AG04449 (cell line): ENCODE measurements at regions not wholly inside any gene's neighbourhood (a gene's known extent, or its start where the extent isn't known, plus 50 kb on each side); places are given as distances from the start of the nearest gene placed in this dataset.

Experiments
- CTCF ChIA-PET: fragments of 350-600 bp; formaldehyde crosslinking; extraction: SDS; loops from one replicate; lab custom pipeline; 2021; ENCODE audit warnings: antibody characterized with exemption; lab: Yijun Ruan, JAX
- POLR2A ChIA-PET: fragments of 400-600, 350-600 bp; formaldehyde crosslinking; extraction: SDS; loops from one replicate; lab custom pipeline; 2020; ENCODE audit warnings: antibody characterized with exemption, inconsistent platforms; lab: Yijun Ruan, JAX
- DNase-seq: peaks from one replicate; pipeline ENCODE4 v3.0.0-alpha.2; 2010; ENCODE audit warnings: low read depth, low spot score
- H3K4me3 ChIP-seq: 2 replicates; pipeline ENCODE4 v1.5.1; 2011; ENCODE audit warnings: low read depth, mild to moderate bottlenecking, control low read depth, low read length
- TF ChIP-seq, protein P1 (sequence below): IDR thresholded peaks from one replicate; pipeline ENCODE4 v1.5.1; 2011; ENCODE audit warnings: mild to moderate bottlenecking, moderate library complexity, low read length, control low read depth, inconsistent platforms; ENCODE audit not compliant: insufficient read depth; ENCODE audit errors: missing control alignments

DNA sequence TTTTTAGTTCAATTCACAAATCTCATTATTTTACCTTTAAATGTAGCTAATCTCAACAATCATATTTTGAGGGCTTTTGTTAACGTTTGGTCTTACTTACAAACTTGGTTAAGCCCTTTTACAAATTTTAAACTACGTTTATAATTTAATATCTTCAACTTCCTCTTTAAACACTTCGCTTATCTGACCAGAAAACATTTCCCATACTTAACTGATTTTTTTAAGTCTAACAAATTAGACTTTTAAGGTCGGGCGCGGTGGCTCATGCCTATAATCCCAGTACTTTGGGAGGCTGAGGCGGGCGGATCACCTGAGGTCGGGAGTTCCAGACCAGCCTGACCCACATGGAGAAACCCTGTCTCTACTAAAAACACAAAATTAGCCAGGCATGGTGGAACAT is 300.9 kb downstream of the LMX1A start:
- ChIA-PET CTCF (no interaction called here), POLR2A (no interaction called here)
- no peak for DNase-seq
- H3K4me3 ChIP-seq = no peak overlapping the region
- TF ChIP-seq, protein P1, sequence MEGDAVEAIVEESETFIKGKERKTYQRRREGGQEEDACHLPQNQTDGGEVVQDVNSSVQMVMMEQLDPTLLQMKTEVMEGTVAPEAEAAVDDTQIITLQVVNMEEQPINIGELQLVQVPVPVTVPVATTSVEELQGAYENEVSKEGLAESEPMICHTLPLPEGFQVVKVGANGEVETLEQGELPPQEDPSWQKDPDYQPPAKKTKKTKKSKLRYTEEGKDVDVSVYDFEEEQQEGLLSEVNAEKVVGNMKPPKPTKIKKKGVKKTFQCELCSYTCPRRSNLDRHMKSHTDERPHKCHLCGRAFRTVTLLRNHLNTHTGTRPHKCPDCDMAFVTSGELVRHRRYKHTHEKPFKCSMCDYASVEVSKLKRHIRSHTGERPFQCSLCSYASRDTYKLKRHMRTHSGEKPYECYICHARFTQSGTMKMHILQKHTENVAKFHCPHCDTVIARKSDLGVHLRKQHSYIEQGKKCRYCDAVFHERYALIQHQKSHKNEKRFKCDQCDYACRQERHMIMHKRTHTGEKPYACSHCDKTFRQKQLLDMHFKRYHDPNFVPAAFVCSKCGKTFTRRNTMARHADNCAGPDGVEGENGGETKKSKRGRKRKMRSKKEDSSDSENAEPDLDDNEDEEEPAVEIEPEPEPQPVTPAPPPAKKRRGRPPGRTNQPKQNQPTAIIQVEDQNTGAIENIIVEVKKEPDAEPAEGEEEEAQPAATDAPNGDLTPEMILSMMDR = no peak

DNA sequence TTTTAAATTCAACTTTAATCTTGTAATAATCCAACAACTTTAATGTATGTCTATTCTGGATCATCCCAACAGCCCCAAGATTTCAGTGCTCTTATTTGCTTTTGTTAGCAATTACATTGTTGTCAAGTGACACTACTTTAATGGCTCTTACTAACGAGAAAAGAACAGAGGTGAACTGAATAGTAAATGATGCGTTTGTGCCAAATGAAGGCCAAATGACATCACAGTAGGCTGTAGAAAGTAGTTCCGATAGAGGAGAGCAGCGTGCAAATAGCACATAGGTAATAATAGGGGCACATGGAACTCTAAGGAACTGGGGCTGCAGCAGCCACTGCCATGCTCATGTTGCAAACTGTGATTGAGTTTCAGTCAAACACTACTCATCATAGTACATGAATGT is 301.9 kb downstream of the LMX1A start:
- no peak overlapping the region for H3K4me3 ChIP-seq
- no peak for DNase-seq
- ChIA-PET POLR2A (no interaction called here), CTCF (no interaction called here)
- TF ChIP-seq, protein P1 = no peak

DNA sequence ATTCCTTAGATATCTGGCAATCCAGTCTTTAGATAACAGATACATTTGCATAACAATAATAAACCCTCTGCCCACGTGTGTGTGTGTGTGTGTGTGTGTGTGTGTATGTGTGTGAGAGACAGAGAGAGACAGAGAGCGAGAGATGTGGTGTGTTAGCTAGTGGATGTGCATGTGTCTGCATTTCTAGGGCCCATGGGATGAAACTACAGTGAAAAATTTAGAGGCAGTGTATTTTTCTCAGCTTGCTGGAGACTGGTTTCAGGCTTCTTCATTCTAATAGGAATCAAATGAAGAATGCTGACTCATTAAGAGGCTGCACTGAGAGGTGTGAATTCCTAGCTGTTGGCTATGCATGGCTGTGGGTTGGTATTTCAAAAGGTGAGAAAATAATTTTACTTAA is 303.2 kb downstream of the LMX1A start:
- H3K4me3 ChIP-seq = no peak overlapping the region
- DNase-seq = no peak
- ChIA-PET CTCF (interaction anchor here (1.2 to 1.9 kb wide), 2 partner anchors 20 to 1517 kb away, joined by 3 to 5 read pairs; no protein-coding TSS in a partner anchor), POLR2A (no interaction called here)
- TF ChIP-seq, protein P1 = no peak

DNA sequence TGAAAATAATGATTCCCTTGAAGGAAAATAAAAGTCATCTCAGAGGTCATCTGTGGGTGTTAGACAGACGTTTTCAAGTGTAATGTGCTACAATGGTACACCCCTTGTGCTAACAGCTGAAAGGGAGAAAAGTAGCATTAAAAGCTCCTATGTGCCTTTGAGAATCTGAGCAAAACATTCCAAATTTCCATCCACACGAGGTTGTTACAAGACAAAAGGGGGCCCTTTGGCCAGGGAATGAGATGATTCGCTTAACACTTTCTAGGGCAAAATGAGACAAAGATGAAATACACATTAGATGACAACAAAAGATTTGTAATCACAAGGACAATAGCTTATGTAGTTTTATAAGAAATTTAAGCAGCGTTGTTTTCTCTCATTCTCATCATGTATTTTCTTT is 303.6 kb downstream of the LMX1A start:
- TF ChIP-seq, protein P1 = no peak
- ChIA-PET CTCF (interaction anchor here (1.2 to 1.9 kb wide), 2 partner anchors 20 to 1517 kb away, joined by 3 to 5 read pairs; no protein-coding TSS in a partner anchor), POLR2A (no interaction called here)
- no peak for DNase-seq
- H3K4me3 ChIP-seq = no peak overlapping the region

DNA sequence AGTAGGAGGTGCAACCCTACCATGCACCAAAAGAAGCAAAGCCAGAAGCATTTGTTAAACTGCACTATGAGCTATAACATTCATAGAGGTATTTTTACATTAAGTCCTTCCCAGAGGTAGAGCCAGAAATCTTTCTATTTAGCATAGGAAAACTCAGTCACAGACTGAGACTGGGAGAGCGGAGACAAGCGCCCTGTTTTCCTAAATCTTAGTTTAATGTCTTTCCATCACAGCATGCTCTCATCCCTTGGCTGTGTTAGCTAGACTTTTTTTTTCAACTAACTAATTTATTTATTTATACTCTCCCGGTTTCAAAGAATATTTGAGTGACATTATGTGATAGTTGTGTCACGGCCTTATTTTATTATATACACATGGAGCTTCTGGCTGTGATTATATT is 304.1 kb downstream of the LMX1A start:
- TF ChIP-seq, protein P1 = no peak
- no peak for DNase-seq
- ChIA-PET CTCF (interaction anchor here (1.2 to 1.9 kb wide), 2 partner anchors 21 to 1516 kb away, joined by 3 to 5 read pairs; no protein-coding TSS in a partner anchor), POLR2A (no interaction called here)
- H3K4me3 ChIP-seq = no peak overlapping the region

GRCh38 chr1:165050246-165050645 is 306.3 kb downstream of the LMX1A start:
- no peak for DNase-seq
- H3K4me3 ChIP-seq = no peak overlapping the region
- CTCF ChIA-PET = no interaction called here
- POLR2A ChIA-PET = no interaction called here
- TF ChIP-seq, protein P1 = no peak
